K562 (cell line): ENCODE measurements at regions not wholly inside any gene's neighbourhood (a gene's known extent, or its start where the extent isn't known, plus 50 kb on each side); places are given as distances from the start of the nearest gene placed in this dataset.

Experiments used
- ATAC-seq: fragments of 200-7000 bp; cut with Tn5 transposase; 3 replicates; pipeline ENCODE4 v1.9.1; 2020; ENCODE audit warnings: moderate library complexity
- BruUV-seq: library from RNA; stranded (reverse); fragments of 400-500 nt; replicated peaks from 2 replicates; lab custom pipeline; 2021; lab: Mats Ljungman, UMichigan
- CTCF ChIA-PET: fragments of 300-600 bp; formaldehyde crosslinking; extraction: SDS; loops from one replicate; lab custom pipeline; 2021; ENCODE audit warnings: low intra/inter-chr PET ratio; lab: Yijun Ruan, JAX
- POLR2A ChIA-PET: fragments of 300-600, 350-650 bp; sonication (Branson Sonifier 250); formaldehyde crosslinking; extraction: SDS; loops from one replicate; lab custom pipeline; 2021; ENCODE audit warnings: antibody characterized with exemption, inconsistent platforms; lab: Yijun Ruan, JAX
- DNase-seq, 4 experiments: peaks; one replicate each; pipeline versions ENCODE4 v3.0.0 to v3.0.0-alpha.2; 2011 to 2018; ENCODE audit warnings: low spot score in 3 of 4, mixed read lengths in 3 of 4; ENCODE audit errors: extremely low read depth in 1 of 4
- FAIRE-seq: peaks from 2 replicates; lab custom pipeline; 2011; peaks lifted over from hg19 to GRCh38; lab: Jason Lieb, UNC
- H2AFZ ChIP-seq: 2 replicates; pipeline ENCODE4 v1.6.0; 2011; ENCODE audit warnings: low read depth, low read length, control low read depth, inconsistent platforms
- H3K27ac ChIP-seq: fragments of 200-600 bp; 3 replicates; pipeline ENCODE4 v1.8.0; 2011; ENCODE audit warnings: low read depth, mild to moderate bottlenecking, control low read depth, inconsistent platforms, low read length, moderate library complexity, mixed read lengths; ENCODE audit errors: extremely low read depth
- H3K27me3 ChIP-seq, 2 experiments: fragments of 300-600 bp in 1 of 2; 2 replicates in 1 of 2; 3 replicates in 1 of 2; pipeline versions ENCODE4 v1.6.0 to v1.8.0; 2011; ENCODE audit warnings: inconsistent platforms in 2 of 2, low read length in 2 of 2, mild to moderate bottlenecking in 1 of 2, mixed read lengths in 1 of 2, moderate library complexity in 1 of 2; ENCODE audit not compliant: control insufficient read depth in 2 of 2, insufficient read depth in 2 of 2
- H3K36me3 ChIP-seq: fragments of 300-600 bp; 3 replicates; pipeline ENCODE4 v1.8.0; 2011; ENCODE audit warnings: mild to moderate bottlenecking, low read length, inconsistent platforms; ENCODE audit not compliant: control insufficient read depth, insufficient read depth
- H3K4me1 ChIP-seq, 2 experiments: fragments of 200-600 bp in 1 of 2; replicated peaks in 1 of 2; 2 replicates in 1 of 2; 3 replicates in 1 of 2; pipeline versions ENCODE4 v1.5.1 to v1.8.0; 2011; ENCODE audit warnings: inconsistent platforms in 2 of 2, low read length in 2 of 2, mild to moderate bottlenecking in 1 of 2, mixed read lengths in 1 of 2, moderate library complexity in 1 of 2; ENCODE audit not compliant: control insufficient read depth in 2 of 2, insufficient read depth in 2 of 2
- H3K4me2 ChIP-seq: 2 replicates; pipeline ENCODE4 v1.6.1; 2011; ENCODE audit warnings: low read length, control low read depth, inconsistent platforms, mixed read lengths; ENCODE audit not compliant: insufficient read depth
- H3K4me3 ChIP-seq: fragments of 200-600 bp; sonication (generic), shearing (Covaris generic); 2 replicates; pipeline ENCODE4 v1.5.1; 2016; ENCODE audit warnings: control low read depth, inconsistent platforms
- H3K79me2 ChIP-seq: fragments of 200-600 bp; 3 replicates; pipeline ENCODE4 v1.8.0; 2011; ENCODE audit warnings: low read length, inconsistent platforms; ENCODE audit not compliant: control insufficient read depth, insufficient read depth
- H3K9ac ChIP-seq, 2 experiments: 2 replicates each; pipeline versions ENCODE4 v1.6.0 to v1.6.1; 2011; ENCODE audit warnings: low read depth in 2 of 2, low read length in 2 of 2, control low read depth in 1 of 2, inconsistent platforms in 1 of 2, mild to moderate bottlenecking in 1 of 2, mixed read lengths in 1 of 2; ENCODE audit not compliant: insufficient read depth in 1 of 2
- H3K9me1 ChIP-seq: one replicate; pipeline ENCODE4 v1.6.0; 2011; ENCODE audit warnings: inconsistent platforms, mild to moderate bottlenecking, low read length, moderate library complexity; ENCODE audit not compliant: control insufficient read depth, insufficient read depth
- H3K9me3 ChIP-seq: replicated peaks from 2 replicates; pipeline ENCODE4 v1.5.1; 2011; ENCODE audit warnings: low read depth, low read length, inconsistent platforms; ENCODE audit not compliant: control insufficient read depth, insufficient read depth
- H4K20me1 ChIP-seq: replicated peaks from 2 replicates; pipeline ENCODE4 v1.6.1; 2011; ENCODE audit warnings: low read length, inconsistent platforms, mixed read lengths; ENCODE audit not compliant: control insufficient read depth, insufficient read depth
- ARID1B ChIP-seq: fragments of 450-650 bp; IDR thresholded peaks from 2 replicates; pipeline ENCODE4 v1.6.1; 2016; ENCODE audit warnings: antibody characterized with exemption, mild to moderate bottlenecking, inconsistent platforms
- CBX2 ChIP-seq: fragments of 200-600 bp; sonication (generic); IDR thresholded peaks from one replicate; pipeline ENCODE4 v1.6.1; 2012; ENCODE audit warnings: mild to moderate bottlenecking, low read length, inconsistent platforms; ENCODE audit not compliant: insufficient read depth, poor library complexity, severe bottlenecking
- CCAR2 ChIP-seq: fragments of 200-400 bp; formaldehyde crosslinking; IDR thresholded peaks from 2 replicates; pipeline ENCODE4 v1.6.1; 2017; ENCODE audit warnings: mild to moderate bottlenecking, low read depth, low read length
- CREBBP ChIP-seq: IDR thresholded peaks from one replicate; pipeline ENCODE4 v1.6.1; 2012; ENCODE audit warnings: low read depth, mild to moderate bottlenecking, control low read depth, inconsistent platforms, low read length
- HMBOX1 ChIP-seq: sonication (generic); IDR thresholded peaks from 2 replicates; pipeline ENCODE4 v1.6.1; 2016
- NR0B1 ChIP-seq: fragments of 450-650 bp; IDR thresholded peaks from one replicate; pipeline ENCODE4 v1.6.1; 2018; ENCODE audit warnings: mild to moderate bottlenecking, moderate library complexity; ENCODE audit not compliant: partially characterized antibody
- POLR3G ChIP-seq: IDR thresholded peaks from 2 replicates; pipeline ENCODE4 v1.6.1; 2011; ENCODE audit not compliant: insufficient read length, insufficient replicate concordance; ENCODE audit errors: extremely low read depth
- STAT6 ChIP-seq: sonication (generic); formaldehyde crosslinking; IDR thresholded peaks from 2 replicates; pipeline ENCODE4 v1.8.1; 2023; ENCODE audit warnings: mild to moderate bottlenecking, missing genetic modification reagents
- USF2 ChIP-seq: sonication (generic); formaldehyde crosslinking; IDR thresholded peaks from 2 replicates; pipeline ENCODE4 v1.5.0; 2020; ENCODE audit warnings: missing genetic modification reagents
- ZNF133 ChIP-seq: fragments of 250-450 bp; sonication (Bioruptor Pico); IDR thresholded peaks from 2 replicates; pipeline ENCODE4 v1.4.0; 2020; ENCODE audit warnings: mild to moderate bottlenecking
- ZNF766 ChIP-seq: fragments of 200-800 bp; sonication (Bioruptor generic); conservative IDR thresholded peaks from 2 replicates; pipeline ENCODE4 v1.6.1; 2016; ENCODE audit warnings: missing genetic modification characterization, missing compliant biosample characterization
- WGBS: fragments of 100-300 bp; shearing (Covaris generic); methylation state at CpG from one replicate; pipeline ENCODE4 v1.1.6; 2016; ENCODE audit warnings: low coverage, mixed read lengths; ENCODE audit not compliant: insufficient coverage; ENCODE audit errors: missing lambda C conversion rate; 5-methylcytosine and 5-hydroxymethylcytosine counted together
- in situ Hi-C: fragments of 300-500 bp; cut with MboI; formaldehyde crosslinking; loops from 4 replicates; pipeline ENCODE4 v1.15.0; 2018; ENCODE audit warnings: inconsistent platforms, mixed read lengths
- intact Hi-C: fragments of 100-400 bp; cut with micrococcal nuclease; formaldehyde crosslinking; loops from 2 replicates; pipeline ENCODE4 v1.14.2; 2022

- TF ChIP-seq CCAR2 (no peak), USF2 (CRISPR knock-in tag) (no peak), HMBOX1 (no peak), ZNF133 (CRISPR knock-in tag) (no peak), ZNF766 (CRISPR knock-in tag) (no peak), POLR3G (no peak), CBX2 (no peak)
Observed at GRCh38 chr11:87391496-87391895, 353.8 kb downstream of the TMEM135 start (continued).

GRCh38 chr11:87384078-87384729, 346.5 kb downstream of the TMEM135 start:
- Histone ChIP-seq H2AFZ (no peak overlapping the region), H3K27ac (no peak overlapping the region), H3K9ac (no peak overlapping the region), H4K20me1 (no peaks in the 10 kb centered on the region), H3K9me1 (no peaks in the 10 kb centered on the region), H3K79me2 (no peaks in the 10 kb centered on the region), H3K27me3 (no peaks in the 10 kb centered on the region), H3K4me2 (no peak overlapping the region), H3K9me3 (no peaks in the 10 kb centered on the region), H3K4me3 (no peak overlapping the region), H3K4me1 (no peaks in the 10 kb centered on the region), H3K36me3 (no peaks in the 10 kb centered on the region)
- FAIRE-seq (no peak), DNase-seq (no peak), ATAC-seq (no peak)
- ChIA-PET CTCF (no interaction called here), POLR2A (no interaction called here)
- in situ Hi-C loops: no loop called here
- BruUV-seq: no TSS peak
- intact Hi-C loops: no loop called here
- 0% methylated on average over 4 of the region's 4 CpGs for WGBS
- TF ChIP-seq CREBBP (no peak), NR0B1 (no peak), ARID1B (no peak), STAT6 (CRISPR knock-in tag) (no peak)
